ENCODE measurements at regions not wholly inside any gene's neighbourhood (a gene's known extent, or its start where the extent isn't known, plus 50 kb on each side); places are given as distances from the start of the nearest gene placed in this dataset.

DNA sequence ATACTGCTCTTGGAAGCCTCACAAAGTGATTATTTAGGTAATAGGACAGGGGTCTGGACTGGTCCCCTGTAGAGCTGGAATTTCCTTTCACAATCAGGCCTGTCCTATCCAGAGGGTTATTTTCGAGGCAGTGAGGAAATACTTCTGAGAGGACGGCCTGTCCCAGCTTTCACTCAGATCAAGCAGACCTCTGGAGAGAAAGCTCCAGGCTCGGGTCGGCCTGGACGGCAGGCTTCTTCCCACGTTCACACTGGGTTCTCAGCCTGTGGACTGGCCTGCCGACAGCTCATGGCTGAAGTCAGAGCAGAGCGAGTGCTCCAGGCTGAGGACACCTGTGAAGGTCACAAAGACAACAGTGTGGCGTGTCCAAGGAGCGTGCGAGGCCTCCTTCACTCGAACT lies 405.3 kb downstream of the VPS13C start:
- TF ChIP-seq, protein P1, sequence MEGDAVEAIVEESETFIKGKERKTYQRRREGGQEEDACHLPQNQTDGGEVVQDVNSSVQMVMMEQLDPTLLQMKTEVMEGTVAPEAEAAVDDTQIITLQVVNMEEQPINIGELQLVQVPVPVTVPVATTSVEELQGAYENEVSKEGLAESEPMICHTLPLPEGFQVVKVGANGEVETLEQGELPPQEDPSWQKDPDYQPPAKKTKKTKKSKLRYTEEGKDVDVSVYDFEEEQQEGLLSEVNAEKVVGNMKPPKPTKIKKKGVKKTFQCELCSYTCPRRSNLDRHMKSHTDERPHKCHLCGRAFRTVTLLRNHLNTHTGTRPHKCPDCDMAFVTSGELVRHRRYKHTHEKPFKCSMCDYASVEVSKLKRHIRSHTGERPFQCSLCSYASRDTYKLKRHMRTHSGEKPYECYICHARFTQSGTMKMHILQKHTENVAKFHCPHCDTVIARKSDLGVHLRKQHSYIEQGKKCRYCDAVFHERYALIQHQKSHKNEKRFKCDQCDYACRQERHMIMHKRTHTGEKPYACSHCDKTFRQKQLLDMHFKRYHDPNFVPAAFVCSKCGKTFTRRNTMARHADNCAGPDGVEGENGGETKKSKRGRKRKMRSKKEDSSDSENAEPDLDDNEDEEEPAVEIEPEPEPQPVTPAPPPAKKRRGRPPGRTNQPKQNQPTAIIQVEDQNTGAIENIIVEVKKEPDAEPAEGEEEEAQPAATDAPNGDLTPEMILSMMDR (IDR thresholded peaks at IDR 0.05; ENCODE audit: poor library complexity), result no peak
- no peak for TF ChIP-seq EZH2 (IDR thresholded peaks at IDR 0.05; ENCODE audit: borderline replicate concordance)
- no peak for TF ChIP-seq EZH2phosphoT487 (IDR thresholded peaks at IDR 0.05; ENCODE audit: low read depth, severe bottlenecking, unreplicated experiment)
